AG08396 (cell line): ENCODE measurements at regions not wholly inside any gene's neighbourhood (a gene's known extent, or its start where the extent isn't known, plus 50 kb on each side); places are given as distances from the start of the nearest gene placed in this dataset.
A peak's percentile ranks its signal among the peaks of the same experiment; 100 is the strongest.

Experiments used
- DNase-seq: peaks from one replicate; pipeline ENCODE4 v3.0.0; 2012; ENCODE audit warnings: low spot score, mixed read lengths

GRCh38 chr21:25024639-25025038 is 582.6 kb downstream of the MRPL39 start:
- DNase-seq = no peak

DNA sequence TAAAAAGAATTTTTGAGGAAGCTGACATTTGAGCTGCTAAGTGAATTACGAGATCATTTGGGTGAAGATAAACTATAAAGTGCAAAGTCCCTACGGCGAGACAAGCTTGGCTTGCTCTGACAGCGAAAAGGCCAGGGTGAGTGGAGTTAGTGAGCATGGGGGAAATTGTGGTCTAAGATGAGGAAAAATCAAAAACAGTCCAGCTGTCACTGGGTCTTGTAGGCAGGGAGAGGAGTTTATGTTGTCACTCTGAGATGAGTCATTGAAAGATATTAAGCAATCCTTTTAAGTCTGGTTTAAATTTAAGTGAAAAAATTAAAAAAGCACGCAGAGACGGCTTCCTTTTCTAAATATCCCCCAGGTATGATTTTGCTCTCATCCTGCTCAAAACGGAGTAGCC is 601.9 kb downstream of the MRPL39 start:
- peak; percentile 13 for DNase-seq

DNA sequence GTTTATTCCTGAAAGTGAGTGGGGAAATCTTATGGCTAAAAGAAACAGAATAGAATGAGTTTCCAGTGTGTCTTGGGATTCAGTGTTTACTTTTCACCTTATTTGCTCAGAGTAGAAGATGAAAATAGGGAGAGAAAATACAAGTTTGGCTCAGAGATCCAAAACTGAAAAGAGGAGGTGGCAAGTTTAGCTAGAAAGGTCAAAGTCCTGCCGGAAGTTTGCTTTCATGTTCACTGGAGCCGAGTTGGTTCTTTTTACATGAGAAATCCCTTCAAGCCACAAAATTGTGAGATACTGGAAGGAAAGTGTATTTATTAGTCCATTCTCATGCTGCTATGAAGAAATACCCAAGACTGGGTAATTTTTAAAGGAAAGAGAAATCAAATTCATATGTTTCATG is 604.6 kb downstream of the MRPL39 start:
- no peak for DNase-seq

GRCh38 chr21:24995216-24995615 is 612.1 kb downstream of the MRPL39 start:
- no peak for DNase-seq

DNA sequence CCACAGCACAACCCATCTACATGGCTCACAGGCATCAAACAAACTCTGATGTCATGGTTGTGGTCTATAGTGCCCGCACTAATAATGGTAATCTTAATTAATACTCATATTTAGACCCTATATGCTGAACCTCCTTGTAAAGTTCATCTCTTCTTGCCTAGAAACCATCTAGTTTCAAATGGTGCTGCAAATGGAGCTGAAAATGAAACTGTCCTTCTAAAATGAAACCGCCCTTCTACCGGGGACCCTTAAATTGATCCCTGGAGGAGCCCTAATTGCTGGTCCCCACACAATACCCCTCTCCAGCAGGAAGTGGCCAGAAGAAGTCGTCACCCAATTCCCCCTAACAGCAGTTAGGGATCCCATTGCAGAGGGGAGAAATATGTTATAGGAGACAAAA is 612.6 kb downstream of the MRPL39 start:
- no peak for DNase-seq

DNA sequence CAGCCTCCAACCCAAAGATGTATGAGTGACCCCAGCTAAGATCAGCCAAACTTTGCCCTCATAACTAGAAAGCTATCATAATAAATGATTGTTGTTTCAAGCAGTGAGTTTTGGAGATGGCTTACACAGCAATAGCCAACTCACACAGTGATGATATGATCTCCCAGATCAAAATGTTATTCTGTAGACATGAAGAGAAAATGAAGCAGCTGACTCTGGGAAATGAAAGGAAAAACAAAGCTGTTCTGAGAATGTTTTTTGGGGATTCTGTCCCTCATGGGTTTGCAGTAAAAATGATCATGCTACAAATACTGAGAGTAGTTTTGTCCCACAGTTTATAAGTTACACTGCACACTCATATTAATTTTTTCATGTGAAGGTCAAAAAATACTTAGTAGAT is 617.8 kb downstream of the MRPL39 start:
- no peak for DNase-seq

DNA sequence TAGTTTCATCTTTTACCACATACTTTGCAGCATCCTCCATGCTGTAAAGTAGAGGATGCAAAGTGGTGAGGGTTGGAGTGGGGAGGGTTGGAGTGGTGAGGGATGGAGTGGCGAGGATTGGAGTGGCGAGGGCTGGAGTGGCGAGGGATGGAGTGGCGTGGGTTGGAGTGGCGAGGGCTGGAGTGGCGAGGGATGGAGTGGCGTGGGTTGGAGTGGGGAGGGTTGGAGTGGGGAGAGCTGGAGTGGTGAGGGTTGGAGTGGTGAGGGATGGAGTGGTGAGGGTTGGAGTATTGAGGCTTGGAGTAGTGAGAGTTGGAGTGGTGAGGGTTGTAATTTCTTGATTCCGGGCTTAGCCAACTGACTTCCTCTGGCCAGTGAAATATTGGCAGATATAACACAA is 618.3 kb downstream of the MRPL39 start:
- no peak for DNase-seq

DNA sequence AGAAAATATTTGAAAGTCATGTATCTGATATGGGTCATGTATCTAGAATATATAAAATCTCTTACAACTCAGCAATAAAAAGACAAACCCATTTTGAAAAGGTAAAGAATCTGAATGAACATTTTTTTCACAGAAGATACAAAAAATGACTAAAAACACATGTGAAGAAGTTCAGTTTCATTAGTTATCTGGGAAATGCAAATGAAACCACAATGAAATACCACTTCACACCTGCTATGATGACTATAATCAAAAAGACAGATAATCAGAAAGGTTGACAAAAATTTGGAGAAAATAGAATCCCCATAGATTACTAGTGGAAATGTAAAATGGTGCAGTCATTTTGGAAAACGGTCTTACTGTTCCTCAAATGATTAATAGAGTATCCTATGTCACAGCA is 631.0 kb downstream of the MRPL39 start:
- DNase-seq = no peak

DNA sequence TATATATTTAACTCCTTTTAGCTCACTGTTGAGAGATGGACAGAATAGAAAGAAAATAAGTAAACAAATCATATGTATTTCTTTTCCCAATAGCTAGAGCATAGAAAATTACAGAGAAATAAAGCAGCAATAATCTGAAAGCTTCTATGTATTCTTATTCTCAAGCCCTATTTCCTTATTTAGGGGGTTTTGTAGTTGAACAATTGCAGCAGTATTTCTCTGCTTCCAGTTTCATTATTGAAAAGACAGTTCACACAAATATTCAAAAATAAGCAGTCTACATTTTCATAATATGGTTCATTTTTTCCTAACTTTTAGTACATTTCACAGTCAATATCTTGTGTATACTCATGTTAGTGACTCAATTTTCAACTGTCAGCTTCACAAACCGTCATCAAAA is 638.2 kb downstream of the MRPL39 start:
- no peak for DNase-seq

GRCh38 chr21:24955275-24955961 is 651.9 kb downstream of the MRPL39 start:
- no peak for DNase-seq

GRCh38 chr21:24948186-24948585 is 659.1 kb downstream of the MRPL39 start:
- no peak for DNase-seq

- DNase-seq = no peak
Observed at GRCh38 chr21:24945910-24946309, 661.4 kb downstream of the MRPL39 start.

- no peak for DNase-seq
Observed at GRCh38 chr21:24941316-24942185, 665.7 kb downstream of the MRPL39 start.

DNA sequence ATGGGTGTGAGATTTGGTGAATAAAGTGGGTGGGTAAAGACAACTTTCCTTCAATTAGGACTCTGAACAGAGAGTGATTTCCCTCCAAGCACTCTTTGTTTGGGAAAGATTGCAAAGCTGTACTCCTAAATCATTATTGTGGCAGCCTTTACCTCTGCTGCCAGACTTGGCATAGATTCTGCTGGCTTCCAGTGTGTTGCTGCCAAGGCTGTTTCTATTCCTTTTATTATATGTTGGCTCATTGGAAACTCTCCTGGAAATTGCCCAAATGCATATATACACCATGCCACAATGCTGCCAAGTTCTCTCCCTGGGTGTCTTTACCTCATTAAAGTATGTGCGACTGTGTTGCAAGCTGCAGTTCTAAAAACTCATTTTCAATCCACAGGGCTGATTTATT is 668.0 kb downstream of the MRPL39 start:
- DNase-seq = no peak

GRCh38 chr21:24938573-24938972 is 668.7 kb downstream of the MRPL39 start:
- no peak for DNase-seq

- no peak for DNase-seq
Observed at GRCh38 chr21:24935991-24936390, 671.3 kb downstream of the MRPL39 start.

DNA sequence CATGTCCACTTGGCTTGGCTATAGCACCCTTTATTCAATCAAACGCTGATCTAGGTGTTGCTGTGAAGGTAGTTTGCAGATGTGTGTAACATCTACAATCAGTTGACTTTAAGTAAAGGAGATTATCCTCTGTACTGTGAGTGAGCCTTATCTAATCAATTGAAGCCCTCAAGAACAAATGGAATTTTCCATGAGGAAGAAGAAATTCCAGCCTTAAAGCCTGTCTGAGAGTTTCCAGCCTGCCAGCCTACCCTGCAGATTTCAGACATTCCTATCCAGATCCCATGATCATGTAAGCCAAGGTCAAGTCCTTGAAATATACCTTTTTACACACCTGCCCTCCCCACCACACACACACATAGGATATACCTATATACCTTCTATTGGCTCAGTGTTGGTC is 696.7 kb downstream of the MRPL39 start:
- DNase-seq = no peak

DNA sequence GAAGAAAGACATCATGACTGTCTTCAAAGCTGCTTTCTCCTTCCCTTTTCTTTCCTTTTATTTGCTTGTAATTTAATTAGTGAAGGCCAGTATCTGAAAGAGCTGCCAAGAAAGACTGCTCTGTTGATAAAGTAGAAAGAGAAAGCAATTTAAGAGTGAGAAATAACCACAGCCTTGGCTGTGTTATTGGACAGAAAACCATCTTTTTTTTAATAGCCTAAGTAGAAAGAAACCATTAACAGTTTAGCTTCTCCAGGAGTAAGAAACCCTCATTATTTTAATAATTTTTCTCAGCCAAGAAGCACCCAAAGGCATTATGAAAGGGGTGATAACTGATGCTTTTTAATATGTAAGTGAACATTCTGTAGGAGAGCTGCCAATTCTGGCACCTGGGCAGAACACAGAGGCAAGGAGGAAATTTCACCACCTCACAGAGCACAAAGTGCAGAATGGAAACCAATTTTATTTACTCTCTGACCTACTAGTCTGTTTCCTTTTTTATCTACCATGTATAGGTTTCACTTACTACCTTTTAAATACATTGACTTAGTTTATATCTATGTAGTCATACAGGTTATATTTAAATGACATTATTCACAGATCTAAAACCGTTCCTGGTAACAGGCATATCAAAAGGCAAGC is 703.2 kb downstream of the MRPL39 start:
- no peak for DNase-seq

DNA sequence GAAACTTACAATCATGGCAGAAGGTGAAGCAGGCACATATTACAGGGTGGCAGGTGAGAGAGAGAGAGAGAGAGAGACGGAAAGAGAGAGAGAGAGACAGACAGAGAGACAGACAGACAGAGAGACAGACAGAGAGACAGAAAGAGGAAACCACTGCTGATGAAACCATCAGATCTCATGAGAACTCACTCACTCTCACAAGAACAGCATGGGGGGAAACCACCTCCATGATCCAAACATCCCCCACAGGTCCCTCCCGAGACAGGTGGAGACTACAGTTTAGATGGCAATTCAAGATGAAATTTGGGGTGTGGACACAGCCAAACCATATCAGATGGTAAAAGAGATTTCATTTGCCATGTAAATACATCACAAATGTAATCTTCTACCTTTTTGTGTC is 708.1 kb downstream of the MRPL39 start:
- no peak for DNase-seq

- no peak for DNase-seq
Observed at GRCh38 chr21:24897883-24898282, 709.4 kb downstream of the MRPL39 start.

- no peak for DNase-seq
Observed at GRCh38 chr21:24896735-24897124, 710.6 kb downstream of the MRPL39 start.

- no peak for DNase-seq
Observed at GRCh38 chr21:24895885-24896734, 711.2 kb downstream of the MRPL39 start.
